ENCODE measurements at regions not wholly inside any gene's neighbourhood (a gene's known extent, or its start where the extent isn't known, plus 50 kb on each side); places are given as distances from the start of the nearest gene placed in this dataset.

DNA sequence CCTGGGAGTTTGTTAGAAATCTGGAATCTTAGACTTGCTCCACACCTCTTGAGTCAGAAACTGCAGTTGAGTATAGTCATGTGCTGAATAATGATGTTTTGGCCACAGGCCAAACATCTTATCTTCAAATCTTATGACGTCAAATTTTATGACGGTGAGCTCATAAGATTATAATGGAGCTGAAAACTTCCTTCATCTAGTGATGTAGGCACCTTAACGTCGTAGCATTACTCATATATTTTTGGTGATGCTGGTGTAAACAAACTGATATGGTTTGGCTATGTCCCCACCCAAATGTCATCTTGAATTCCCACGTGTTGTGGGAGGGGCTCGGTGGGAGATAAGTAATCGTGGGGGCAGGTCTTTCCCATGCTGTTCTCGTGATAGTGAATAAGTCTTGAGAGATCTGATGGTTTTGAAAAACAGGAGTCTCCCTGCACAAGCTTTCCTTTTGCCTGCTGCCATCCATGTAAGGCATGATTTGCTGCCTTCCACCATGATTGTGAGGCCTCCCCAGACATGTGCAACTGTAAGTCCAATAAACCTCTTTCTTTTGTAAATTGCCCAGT is 268.0 kb upstream of the PROK2 start:
- ChIA-PET POLR2A (no interaction called here), CTCF (no interaction called here)
- Histone ChIP-seq H3K27me3 (ENCODE audit: control insufficient read depth, insufficient read depth, low read length) (no peaks in the 10 kb centered on the region), H3K9me3 (ENCODE audit: control insufficient read depth, insufficient read depth, low read depth, low read length) (no peaks in the 10 kb centered on the region), H3K36me3 (ENCODE audit: control insufficient read depth, insufficient read depth, low read length) (no peaks in the 10 kb centered on the region), H3K27ac (ENCODE audit: low read length) (no peak overlapping the region), H3K4me3 (ENCODE audit: low read depth in 2 of 2, low read length in 2 of 2) (no peak overlapping the region), H3K4me1 (ENCODE audit: control insufficient read depth, insufficient read depth, low read length) (no peaks in the 10 kb centered on the region)
- no TSS peak for BruUV-seq (replicated peaks)
- no peak for ATAC-seq
- intact Hi-C loops (cut with micrococcal nuclease; ENCODE audit: unreplicated experiment), result no loop called here
- no peak for TF ChIP-seq TCF7L2 (IDR thresholded peaks at IDR 0.05; ENCODE audit: low read depth, low read length)
- TF ChIP-seq POLR2AphosphoS5 (IDR thresholded peaks at IDR 0.05; ENCODE audit: low read depth, low read length), result no peak
- TF ChIP-seq, protein P1, sequence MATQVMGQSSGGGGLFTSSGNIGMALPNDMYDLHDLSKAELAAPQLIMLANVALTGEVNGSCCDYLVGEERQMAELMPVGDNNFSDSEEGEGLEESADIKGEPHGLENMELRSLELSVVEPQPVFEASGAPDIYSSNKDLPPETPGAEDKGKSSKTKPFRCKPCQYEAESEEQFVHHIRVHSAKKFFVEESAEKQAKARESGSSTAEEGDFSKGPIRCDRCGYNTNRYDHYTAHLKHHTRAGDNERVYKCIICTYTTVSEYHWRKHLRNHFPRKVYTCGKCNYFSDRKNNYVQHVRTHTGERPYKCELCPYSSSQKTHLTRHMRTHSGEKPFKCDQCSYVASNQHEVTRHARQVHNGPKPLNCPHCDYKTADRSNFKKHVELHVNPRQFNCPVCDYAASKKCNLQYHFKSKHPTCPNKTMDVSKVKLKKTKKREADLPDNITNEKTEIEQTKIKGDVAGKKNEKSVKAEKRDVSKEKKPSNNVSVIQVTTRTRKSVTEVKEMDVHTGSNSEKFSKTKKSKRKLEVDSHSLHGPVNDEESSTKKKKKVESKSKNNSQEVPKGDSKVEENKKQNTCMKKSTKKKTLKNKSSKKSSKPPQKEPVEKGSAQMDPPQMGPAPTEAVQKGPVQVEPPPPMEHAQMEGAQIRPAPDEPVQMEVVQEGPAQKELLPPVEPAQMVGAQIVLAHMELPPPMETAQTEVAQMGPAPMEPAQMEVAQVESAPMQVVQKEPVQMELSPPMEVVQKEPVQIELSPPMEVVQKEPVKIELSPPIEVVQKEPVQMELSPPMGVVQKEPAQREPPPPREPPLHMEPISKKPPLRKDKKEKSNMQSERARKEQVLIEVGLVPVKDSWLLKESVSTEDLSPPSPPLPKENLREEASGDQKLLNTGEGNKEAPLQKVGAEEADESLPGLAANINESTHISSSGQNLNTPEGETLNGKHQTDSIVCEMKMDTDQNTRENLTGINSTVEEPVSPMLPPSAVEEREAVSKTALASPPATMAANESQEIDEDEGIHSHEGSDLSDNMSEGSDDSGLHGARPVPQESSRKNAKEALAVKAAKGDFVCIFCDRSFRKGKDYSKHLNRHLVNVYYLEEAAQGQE (IDR thresholded peaks at IDR 0.05; ENCODE audit: insufficient read depth in 1 of 2, low read depth in 2 of 2, low read length in 1 of 2), result no peak
- TF ChIP-seq, protein P2, sequence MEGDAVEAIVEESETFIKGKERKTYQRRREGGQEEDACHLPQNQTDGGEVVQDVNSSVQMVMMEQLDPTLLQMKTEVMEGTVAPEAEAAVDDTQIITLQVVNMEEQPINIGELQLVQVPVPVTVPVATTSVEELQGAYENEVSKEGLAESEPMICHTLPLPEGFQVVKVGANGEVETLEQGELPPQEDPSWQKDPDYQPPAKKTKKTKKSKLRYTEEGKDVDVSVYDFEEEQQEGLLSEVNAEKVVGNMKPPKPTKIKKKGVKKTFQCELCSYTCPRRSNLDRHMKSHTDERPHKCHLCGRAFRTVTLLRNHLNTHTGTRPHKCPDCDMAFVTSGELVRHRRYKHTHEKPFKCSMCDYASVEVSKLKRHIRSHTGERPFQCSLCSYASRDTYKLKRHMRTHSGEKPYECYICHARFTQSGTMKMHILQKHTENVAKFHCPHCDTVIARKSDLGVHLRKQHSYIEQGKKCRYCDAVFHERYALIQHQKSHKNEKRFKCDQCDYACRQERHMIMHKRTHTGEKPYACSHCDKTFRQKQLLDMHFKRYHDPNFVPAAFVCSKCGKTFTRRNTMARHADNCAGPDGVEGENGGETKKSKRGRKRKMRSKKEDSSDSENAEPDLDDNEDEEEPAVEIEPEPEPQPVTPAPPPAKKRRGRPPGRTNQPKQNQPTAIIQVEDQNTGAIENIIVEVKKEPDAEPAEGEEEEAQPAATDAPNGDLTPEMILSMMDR (IDR thresholded peaks at IDR 0.05), result no peak
- TF ChIP-seq SIN3A (IDR thresholded peaks at IDR 0.05; ENCODE audit: borderline replicate concordance, insufficient read depth, low read depth, low read length), result no peak
- in situ Hi-C loops (cut with HindIII; ENCODE audit: low pct_unique_long_range_greater_than_20kb, low sequenced_read_pairs), result no loop called here
- DNase-seq (ENCODE audit: low read depth, low spot score), result no peak

DNA sequence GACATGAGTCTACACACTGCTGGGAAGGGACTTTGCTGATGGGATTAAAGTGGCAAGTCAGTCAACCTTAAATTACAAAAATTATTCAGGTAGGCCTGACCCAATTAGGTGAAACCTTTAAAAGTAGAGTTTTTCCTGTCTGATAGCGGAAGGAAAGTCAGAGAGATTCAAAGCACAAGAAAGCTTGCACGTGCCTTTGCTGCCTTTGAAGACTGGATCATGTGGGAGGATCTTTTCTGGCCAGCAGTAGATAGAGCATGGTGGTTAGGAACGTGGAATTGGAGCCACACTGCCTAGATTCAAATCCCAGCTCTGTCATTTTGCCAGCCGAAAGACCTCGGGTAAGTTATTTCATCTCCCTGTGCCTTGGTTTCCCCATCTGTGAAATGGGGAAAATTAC is 265.8 kb upstream of the PROK2 start:
- Histone ChIP-seq H3K4me3 (ENCODE audit: low read depth in 2 of 2, low read length in 2 of 2) (no peak overlapping the region), H3K27ac (ENCODE audit: low read length) (no peak overlapping the region), H3K27me3 (ENCODE audit: control insufficient read depth, insufficient read depth, low read length) (no peaks in the 10 kb centered on the region), H3K4me1 (ENCODE audit: control insufficient read depth, insufficient read depth, low read length) (no peaks in the 10 kb centered on the region), H3K36me3 (ENCODE audit: control insufficient read depth, insufficient read depth, low read length) (no peaks in the 10 kb centered on the region), H3K9me3 (ENCODE audit: control insufficient read depth, insufficient read depth, low read depth, low read length) (no peaks in the 10 kb centered on the region)
- intact Hi-C loops (cut with micrococcal nuclease; ENCODE audit: unreplicated experiment) (no loop called here), in situ Hi-C loops (cut with HindIII; ENCODE audit: low pct_unique_long_range_greater_than_20kb, low sequenced_read_pairs) (no loop called here)
- ChIA-PET CTCF (no interaction called here), POLR2A (no interaction called here)
- TF ChIP-seq SIN3A (IDR thresholded peaks at IDR 0.05; ENCODE audit: borderline replicate concordance, insufficient read depth, low read depth, low read length), result no peak
- TF ChIP-seq, protein P1 (IDR thresholded peaks at IDR 0.05; ENCODE audit: insufficient read depth in 1 of 2, low read depth in 2 of 2, low read length in 1 of 2), result no peak
- TF ChIP-seq TCF7L2 (IDR thresholded peaks at IDR 0.05; ENCODE audit: low read depth, low read length), result no peak
- TF ChIP-seq, protein P2 (IDR thresholded peaks at IDR 0.05), result no peak
- no peak for TF ChIP-seq POLR2AphosphoS5 (IDR thresholded peaks at IDR 0.05; ENCODE audit: low read depth, low read length)
- BruUV-seq (replicated peaks), result no TSS peak
- no peak for ATAC-seq
- no peak for DNase-seq (ENCODE audit: low read depth, low spot score)
